PFSK-1 (cell line): ENCODE measurements at regions not wholly inside any gene's neighbourhood (a gene's known extent, or its start where the extent isn't known, plus 50 kb on each side); places are given as distances from the start of the nearest gene placed in this dataset.

Experiments used
- POLR2AphosphoS5 ChIP-seq: IDR thresholded peaks from 2 replicates; pipeline ENCODE4 v1.6.1; 2012; ENCODE audit warnings: low read depth, mild to moderate bottlenecking, control low read depth, low read length, moderate library complexity
- REST ChIP-seq, 2 experiments: IDR thresholded peaks; 2 replicates each; pipeline versions ENCODE4 v1.6.1 to v1.8.0; 2011 to 2012; ENCODE audit warnings: low read depth in 2 of 2, low read length in 2 of 2, control low read depth in 1 of 2, inconsistent platforms in 1 of 2, mild to moderate bottlenecking in 1 of 2, moderate library complexity in 1 of 2; ENCODE audit not compliant: insufficient read depth in 1 of 2
- SIN3A ChIP-seq: IDR thresholded peaks from 2 replicates; pipeline ENCODE4 v1.6.1; 2012; ENCODE audit warnings: mild to moderate bottlenecking, low read length, moderate library complexity, borderline replicate concordance; ENCODE audit not compliant: insufficient read depth
- TAF1 ChIP-seq: IDR thresholded peaks from 2 replicates; pipeline ENCODE4 v1.6.1; 2012; ENCODE audit warnings: low read length, control low read depth, borderline replicate concordance; ENCODE audit not compliant: insufficient read depth

- TF ChIP-seq POLR2AphosphoS5 (no peak), TAF1 (no peak), SIN3A (no peak), REST (IDR thresholded peaks at IDR 0.05; ENCODE audit: insufficient read depth in 1 of 2, low read depth in 2 of 2, low read length in 2 of 2) (no peak)
These were observed 265.0 kb upstream of the RPS6KA3 start for GRCh38 chrX:20531667-20532066.
